ENCODE measurements at regions not wholly inside any gene's neighbourhood (a gene's known extent, or its start where the extent isn't known, plus 50 kb on each side); places are given as distances from the start of the nearest gene placed in this dataset.

DNA sequence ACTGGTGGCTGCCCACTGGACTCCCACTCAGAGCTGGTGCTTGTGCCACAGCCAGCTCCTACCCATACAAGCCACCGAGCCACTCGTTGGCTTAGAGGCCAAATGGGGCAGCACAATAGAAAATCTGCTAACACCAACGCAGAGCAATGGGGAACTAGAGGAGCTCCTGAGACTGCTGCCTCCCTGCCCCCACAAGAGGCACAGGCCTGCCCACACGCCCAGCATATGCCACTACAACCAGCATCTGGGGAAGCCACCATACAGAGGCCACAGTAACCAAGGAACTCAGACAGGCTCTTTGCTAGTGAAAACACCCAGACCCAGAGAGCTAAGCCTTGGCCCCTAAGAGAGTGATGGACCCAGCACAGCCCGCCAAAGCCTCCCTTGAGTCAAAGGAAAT is 231.2 kb upstream of the RAB6C start:
- Histone ChIP-seq H3K4me1 (no peaks in the 10 kb centered on the region), H3K9me3 (peaks cover 0 to 7% (median 0%) of the 10 kb centered on the region in 3 donors), H3K27ac (no peak overlapping the region), H3K27me3 (no peaks in the 10 kb centered on the region), H3K36me3 (no peaks in the 10 kb centered on the region), H3K4me3 (no peak overlapping the region)
- no peak for ATAC-seq
- no CpG with 5 or more reads among the region's 5 CpGs for WGBS, 2 donors (ENCODE audit: low coverage in 1 of 2)
- no peak for TF ChIP-seq EP300 (IDR thresholded peaks at IDR 0.05)

DNA sequence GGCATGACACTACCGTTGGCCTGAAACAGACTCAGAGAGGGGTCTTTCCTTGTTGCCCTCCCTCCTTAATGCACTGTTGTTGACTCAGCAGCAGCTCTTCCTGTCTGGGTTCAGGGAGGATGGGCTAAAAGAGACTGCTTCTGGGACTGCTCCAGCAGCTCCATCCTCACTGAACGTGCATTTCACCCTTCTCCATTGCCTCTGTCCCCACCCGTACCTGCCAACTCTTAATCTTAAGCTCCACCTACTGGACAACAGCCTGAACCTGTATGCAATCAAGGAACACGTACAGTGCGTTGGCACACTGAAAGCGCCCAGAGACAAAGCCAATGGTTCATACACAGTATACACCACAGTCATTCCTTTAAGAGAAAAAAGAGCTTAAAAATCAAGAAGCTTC is 230.8 kb upstream of the RAB6C start:
- Histone ChIP-seq H3K36me3 (no peaks in the 10 kb centered on the region), H3K4me1 (no peaks in the 10 kb centered on the region), H3K27ac (no peak overlapping the region), H3K4me3 (no peak overlapping the region), H3K27me3 (no peaks in the 10 kb centered on the region), H3K9me3 (peaks cover 0 to 7% (median 0%) of the 10 kb centered on the region in 3 donors)
- ATAC-seq: no peak
- no peak for TF ChIP-seq POLR2AphosphoS5 (IDR thresholded peaks at IDR 0.05)
- no peak for TF ChIP-seq EP300 (IDR thresholded peaks at IDR 0.05)
- TF ChIP-seq, protein P1, sequence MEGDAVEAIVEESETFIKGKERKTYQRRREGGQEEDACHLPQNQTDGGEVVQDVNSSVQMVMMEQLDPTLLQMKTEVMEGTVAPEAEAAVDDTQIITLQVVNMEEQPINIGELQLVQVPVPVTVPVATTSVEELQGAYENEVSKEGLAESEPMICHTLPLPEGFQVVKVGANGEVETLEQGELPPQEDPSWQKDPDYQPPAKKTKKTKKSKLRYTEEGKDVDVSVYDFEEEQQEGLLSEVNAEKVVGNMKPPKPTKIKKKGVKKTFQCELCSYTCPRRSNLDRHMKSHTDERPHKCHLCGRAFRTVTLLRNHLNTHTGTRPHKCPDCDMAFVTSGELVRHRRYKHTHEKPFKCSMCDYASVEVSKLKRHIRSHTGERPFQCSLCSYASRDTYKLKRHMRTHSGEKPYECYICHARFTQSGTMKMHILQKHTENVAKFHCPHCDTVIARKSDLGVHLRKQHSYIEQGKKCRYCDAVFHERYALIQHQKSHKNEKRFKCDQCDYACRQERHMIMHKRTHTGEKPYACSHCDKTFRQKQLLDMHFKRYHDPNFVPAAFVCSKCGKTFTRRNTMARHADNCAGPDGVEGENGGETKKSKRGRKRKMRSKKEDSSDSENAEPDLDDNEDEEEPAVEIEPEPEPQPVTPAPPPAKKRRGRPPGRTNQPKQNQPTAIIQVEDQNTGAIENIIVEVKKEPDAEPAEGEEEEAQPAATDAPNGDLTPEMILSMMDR (IDR thresholded peaks at IDR 0.05): no peak
- TF ChIP-seq POLR2A (IDR thresholded peaks at IDR 0.05): no peak
- 44% methylated on average over 6 of the region's 6 CpGs; no CpG with 5 or more reads in 1 of the 2 donors for WGBS, 2 donors (ENCODE audit: low coverage in 1 of 2)

DNA sequence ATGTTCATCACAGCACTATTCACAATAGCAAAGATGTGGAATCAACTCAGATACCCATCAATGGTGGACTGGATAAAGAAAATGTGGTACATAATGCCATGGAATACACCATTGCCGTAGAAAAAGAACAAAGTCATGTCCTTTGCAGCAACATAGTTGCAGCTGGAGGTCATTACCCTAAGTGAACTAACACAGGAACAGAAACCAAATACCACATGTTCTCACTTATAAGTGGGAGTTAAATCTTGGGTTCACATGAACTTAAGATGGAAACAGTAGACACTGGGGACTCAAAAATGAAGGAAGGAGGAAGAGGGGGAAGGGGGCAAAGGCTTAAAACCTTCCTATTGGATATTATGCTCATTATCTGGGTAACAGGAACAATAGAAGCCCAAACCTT is 228.1 kb upstream of the RAB6C start:
- Histone ChIP-seq H3K9me3 (peaks cover 0 to 7% (median 0%) of the 10 kb centered on the region in 3 donors), H3K4me1 (no peaks in the 10 kb centered on the region), H3K27me3 (no peaks in the 10 kb centered on the region), H3K4me3 (no peak overlapping the region), H3K27ac (no peak overlapping the region), H3K36me3 (no peaks in the 10 kb centered on the region)
- ATAC-seq: no peak
- TF ChIP-seq POLR2A (IDR thresholded peaks at IDR 0.05) (no peak), EP300 (IDR thresholded peaks at IDR 0.05) (no peak), POLR2AphosphoS5 (IDR thresholded peaks at IDR 0.05) (no peak)
- TF ChIP-seq, protein P1 (IDR thresholded peaks at IDR 0.05): no peak
- 53 to 75% methylated on average over 1 of the region's 1 CpG for WGBS, 2 donors (ENCODE audit: low coverage in 1 of 2)

DNA sequence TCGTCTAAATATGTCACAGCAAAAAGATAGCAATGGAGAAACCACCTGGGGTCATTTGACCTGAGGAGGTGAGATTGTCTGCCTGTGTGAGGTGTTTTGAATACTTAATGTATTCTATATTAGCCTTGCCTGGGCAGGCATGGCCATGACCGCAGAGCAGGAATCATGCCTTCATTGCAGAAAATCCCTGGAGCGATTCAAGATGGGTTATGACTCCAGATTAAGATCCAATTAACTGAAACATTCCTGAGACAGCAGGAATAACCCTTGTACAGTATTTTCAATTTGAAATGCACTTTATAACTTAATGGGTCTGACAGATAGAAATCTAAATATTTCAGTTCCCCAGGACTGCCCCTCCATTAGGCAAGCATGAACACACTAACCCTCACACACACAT is 227.3 kb upstream of the RAB6C start:
- ATAC-seq: no peak
- Histone ChIP-seq H3K4me1 (no peaks in the 10 kb centered on the region), H3K36me3 (no peaks in the 10 kb centered on the region), H3K4me3 (no peak overlapping the region), H3K9me3 (peaks cover 0 to 7% (median 0%) of the 10 kb centered on the region in 3 donors), H3K27me3 (no peaks in the 10 kb centered on the region), H3K27ac (no peak overlapping the region)
- TF ChIP-seq POLR2AphosphoS5 (IDR thresholded peaks at IDR 0.05): no peak
- TF ChIP-seq, protein P1 (IDR thresholded peaks at IDR 0.05): no peak
- no peak for TF ChIP-seq POLR2A (IDR thresholded peaks at IDR 0.05)
- TF ChIP-seq EP300 (IDR thresholded peaks at IDR 0.05): no peak
- 73 to 100% methylated on average over 1 to 2 of the region's 3 CpGs for WGBS, 2 donors (ENCODE audit: low coverage in 1 of 2)

DNA sequence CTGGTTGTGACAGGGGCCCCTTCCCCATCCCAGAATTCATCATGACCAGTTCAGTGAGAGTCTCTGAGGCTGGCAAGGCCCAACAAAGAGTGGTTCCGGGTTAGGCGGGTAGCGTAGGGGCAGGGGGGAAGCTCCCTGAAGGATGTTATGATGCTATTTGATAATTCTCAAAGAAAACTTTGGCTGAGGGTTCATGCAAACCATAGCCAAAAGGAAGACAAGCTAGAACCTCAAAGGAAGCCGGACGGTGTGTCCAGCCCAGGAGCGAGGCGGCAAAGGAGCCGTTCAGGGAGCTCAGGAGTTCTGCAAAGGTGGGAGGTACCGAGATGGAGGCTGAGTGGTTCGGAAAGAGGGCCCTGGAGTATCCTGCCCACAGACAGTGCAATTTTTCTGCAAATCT is 226.8 kb upstream of the RAB6C start:
- H3K4me3 ChIP-seq: no peak overlapping the region
- WGBS, 2 donors (ENCODE audit: low coverage in 1 of 2): 90 to 94% methylated on average over 7 to 10 of the region's 10 CpGs
- H3K27ac ChIP-seq: no peak overlapping the region
- H3K27me3 ChIP-seq: no peaks in the 10 kb centered on the region
- TF ChIP-seq, protein P1 (IDR thresholded peaks at IDR 0.05): no peak
- no peak for TF ChIP-seq POLR2A (IDR thresholded peaks at IDR 0.05)
- no peak for TF ChIP-seq POLR2AphosphoS5 (IDR thresholded peaks at IDR 0.05)
- TF ChIP-seq EP300 (IDR thresholded peaks at IDR 0.05): no peak
- H3K4me1 ChIP-seq: peaks cover 0 to 4% (median 0%) of the 10 kb centered on the region in 3 donors
- H3K9me3 ChIP-seq: peaks cover 0 to 7% (median 0%) of the 10 kb centered on the region in 3 donors
- no peaks in the 10 kb centered on the region for H3K36me3 ChIP-seq
- no peak for ATAC-seq

Data from gastroesophageal sphincter (tissue), 4 donors.